ENCODE measurements at regions not wholly inside any gene's neighbourhood (a gene's known extent, or its start where the extent isn't known, plus 50 kb on each side); places are given as distances from the start of the nearest gene placed in this dataset.

GRCh38 chr6:165015676-165016075, 293.7 kb downstream of the C6orf118 start:
- no peak for TF ChIP-seq CTCF (IDR thresholded peaks at IDR 0.05)
- no peak for TF ChIP-seq POLR2A (IDR thresholded peaks at IDR 0.05)
